Transverse colon (tissue), 4 donors: ENCODE measurements at regions not wholly inside any gene's neighbourhood (a gene's known extent, or its start where the extent isn't known, plus 50 kb on each side); places are given as distances from the start of the nearest gene placed in this dataset.

Experiments
- POLR2A ChIP-seq: fragments of 450-650 bp; IDR thresholded peaks from one replicate; pipeline ENCODE4 v1.6.1; 2016; ENCODE audit warnings: antibody characterized with exemption, mild to moderate bottlenecking, moderate library complexity
- POLR2AphosphoS5 ChIP-seq, 3 donors: sonication (generic); formaldehyde crosslinking; IDR thresholded peaks; one replicate each; pipeline ENCODE4 v1.6.1; 2016; ENCODE audit warnings: antibody characterized with exemption in 3 of 3
- TF ChIP-seq, protein P1 (sequence below), 5 experiments: fragments of 200-600 bp in 3 of 5; fragments of 450-650 bp in 2 of 5; sonication (generic) in 3 of 5; IDR thresholded peaks; 1 replicate in 2 of 5; 2 replicates in 3 of 5; pipeline ENCODE4 v1.5.1; 2016 to 2017; ENCODE audit warnings: antibody characterized with exemption in 5 of 5, inconsistent platforms in 3 of 5, mild to moderate bottlenecking in 2 of 5, moderate library complexity in 1 of 5

DNA sequence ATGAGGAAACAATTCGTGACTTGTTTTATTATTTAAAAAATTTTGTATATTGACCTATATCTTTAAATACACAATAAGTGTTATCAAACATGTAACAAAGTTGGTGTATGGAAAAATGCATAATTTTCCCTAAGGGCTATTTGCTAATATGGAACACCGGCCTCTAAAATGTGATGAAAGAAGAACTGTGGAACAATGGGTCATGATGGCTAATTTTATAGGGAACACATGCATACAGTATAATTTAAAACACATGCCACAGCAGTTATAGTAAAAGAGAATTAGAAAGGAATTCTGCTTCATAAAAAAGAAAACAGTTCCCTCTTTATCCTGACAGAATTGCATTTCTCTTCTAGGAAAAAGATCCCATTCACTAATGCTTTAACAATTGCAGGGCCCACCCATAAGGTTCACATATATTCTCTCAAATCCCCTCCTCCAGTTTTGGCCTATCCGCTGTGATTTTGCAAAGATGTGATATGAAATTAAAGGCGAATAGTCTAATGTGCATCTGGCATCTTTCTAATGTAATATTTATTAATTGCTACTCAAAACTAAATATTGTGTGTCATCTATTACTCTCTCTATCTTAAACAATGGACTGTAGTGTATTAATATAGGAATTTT lies 628.1 kb upstream of the CITED2 start:
- TF ChIP-seq POLR2A (no peak), POLR2AphosphoS5 (IDR thresholded peaks at IDR 0.05) (no peak)
- TF ChIP-seq, protein P1, sequence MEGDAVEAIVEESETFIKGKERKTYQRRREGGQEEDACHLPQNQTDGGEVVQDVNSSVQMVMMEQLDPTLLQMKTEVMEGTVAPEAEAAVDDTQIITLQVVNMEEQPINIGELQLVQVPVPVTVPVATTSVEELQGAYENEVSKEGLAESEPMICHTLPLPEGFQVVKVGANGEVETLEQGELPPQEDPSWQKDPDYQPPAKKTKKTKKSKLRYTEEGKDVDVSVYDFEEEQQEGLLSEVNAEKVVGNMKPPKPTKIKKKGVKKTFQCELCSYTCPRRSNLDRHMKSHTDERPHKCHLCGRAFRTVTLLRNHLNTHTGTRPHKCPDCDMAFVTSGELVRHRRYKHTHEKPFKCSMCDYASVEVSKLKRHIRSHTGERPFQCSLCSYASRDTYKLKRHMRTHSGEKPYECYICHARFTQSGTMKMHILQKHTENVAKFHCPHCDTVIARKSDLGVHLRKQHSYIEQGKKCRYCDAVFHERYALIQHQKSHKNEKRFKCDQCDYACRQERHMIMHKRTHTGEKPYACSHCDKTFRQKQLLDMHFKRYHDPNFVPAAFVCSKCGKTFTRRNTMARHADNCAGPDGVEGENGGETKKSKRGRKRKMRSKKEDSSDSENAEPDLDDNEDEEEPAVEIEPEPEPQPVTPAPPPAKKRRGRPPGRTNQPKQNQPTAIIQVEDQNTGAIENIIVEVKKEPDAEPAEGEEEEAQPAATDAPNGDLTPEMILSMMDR (IDR thresholded peaks at IDR 0.05): no peak
